Thoracic aorta (tissue), 2 donors: ENCODE measurements at regions not wholly inside any gene's neighbourhood (a gene's known extent, or its start where the extent isn't known, plus 50 kb on each side); places are given as distances from the start of the nearest gene placed in this dataset.

Experiments
- ATAC-seq: fragments of 150-250 bp; one replicate; pipeline ENCODE4 v1.8.0; 2017; ENCODE audit warnings: low read depth; ENCODE audit not compliant: insufficient number of reproducible peaks, low FRiP score
- DNase-seq: peaks from one replicate; pipeline ENCODE4 v3.0.0-alpha.2; 2020; ENCODE audit warnings: low spot score
- H3K27ac ChIP-seq, 2 donors: fragments of 200-600 bp; sonication (generic); 1 replicate in 1 of 2; 2 replicates in 1 of 2; pipeline ENCODE4 v1.5.1; 2016; ENCODE audit warnings: mild to moderate bottlenecking in 2 of 2, moderate library complexity in 2 of 2
- H3K27me3 ChIP-seq: fragments of 200-600 bp; sonication (generic); replicated peaks from 2 replicates; pipeline ENCODE4 v1.6.0; 2016; ENCODE audit warnings: mild to moderate bottlenecking; ENCODE audit not compliant: insufficient read depth
- H3K36me3 ChIP-seq: fragments of 200-600 bp; sonication (generic); one replicate; pipeline ENCODE4 v1.5.1; 2016
- H3K4me1 ChIP-seq, 2 donors: fragments of 200-600 bp; sonication (generic); 1 replicate in 1 of 2; 2 replicates in 1 of 2; pipeline versions ENCODE4 v1.5.1 to v1.6.0; 2016; ENCODE audit warnings: low read depth in 2 of 2, mild to moderate bottlenecking in 1 of 2; ENCODE audit not compliant: control insufficient read depth in 1 of 2
- H3K4me3 ChIP-seq: fragments of 200-600 bp; sonication (generic); 2 replicates; pipeline ENCODE4 v1.5.1; 2016; ENCODE audit warnings: mild to moderate bottlenecking
- H3K9me3 ChIP-seq: fragments of 200-600 bp; sonication (generic); 2 replicates; pipeline ENCODE4 v1.5.1; 2016
- TF ChIP-seq, protein P1 (sequence below): fragments of 200-600 bp; sonication (generic); IDR thresholded peaks from one replicate; pipeline ENCODE4 v1.5.1; 2019; ENCODE audit warnings: antibody characterized with exemption

- H3K9me3 ChIP-seq: no peaks in the 10 kb centered on the region
- H3K27me3 ChIP-seq: no peaks in the 10 kb centered on the region
- no peak overlapping the region for H3K27ac ChIP-seq
- DNase-seq: no peak
- no peak for ATAC-seq
- H3K4me3 ChIP-seq: no peak overlapping the region
- TF ChIP-seq, protein P1, sequence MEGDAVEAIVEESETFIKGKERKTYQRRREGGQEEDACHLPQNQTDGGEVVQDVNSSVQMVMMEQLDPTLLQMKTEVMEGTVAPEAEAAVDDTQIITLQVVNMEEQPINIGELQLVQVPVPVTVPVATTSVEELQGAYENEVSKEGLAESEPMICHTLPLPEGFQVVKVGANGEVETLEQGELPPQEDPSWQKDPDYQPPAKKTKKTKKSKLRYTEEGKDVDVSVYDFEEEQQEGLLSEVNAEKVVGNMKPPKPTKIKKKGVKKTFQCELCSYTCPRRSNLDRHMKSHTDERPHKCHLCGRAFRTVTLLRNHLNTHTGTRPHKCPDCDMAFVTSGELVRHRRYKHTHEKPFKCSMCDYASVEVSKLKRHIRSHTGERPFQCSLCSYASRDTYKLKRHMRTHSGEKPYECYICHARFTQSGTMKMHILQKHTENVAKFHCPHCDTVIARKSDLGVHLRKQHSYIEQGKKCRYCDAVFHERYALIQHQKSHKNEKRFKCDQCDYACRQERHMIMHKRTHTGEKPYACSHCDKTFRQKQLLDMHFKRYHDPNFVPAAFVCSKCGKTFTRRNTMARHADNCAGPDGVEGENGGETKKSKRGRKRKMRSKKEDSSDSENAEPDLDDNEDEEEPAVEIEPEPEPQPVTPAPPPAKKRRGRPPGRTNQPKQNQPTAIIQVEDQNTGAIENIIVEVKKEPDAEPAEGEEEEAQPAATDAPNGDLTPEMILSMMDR: no peak
- peaks cover 0 to 18% of the 10 kb centered on the region in 2 donors for H3K4me1 ChIP-seq
- H3K36me3 ChIP-seq: no peaks in the 10 kb centered on the region
These were observed 597.2 kb upstream of the ZEB2 start for GRCh38 chr2:145116834-145117725.

- ATAC-seq (no peak), DNase-seq (no peak)
- Histone ChIP-seq H3K27ac (no peak overlapping the region), H3K9me3 (no peaks in the 10 kb centered on the region), H3K27me3 (no peaks in the 10 kb centered on the region), H3K4me3 (no peak overlapping the region), H3K4me1 (peaks cover 0 to 18% of the 10 kb centered on the region in 2 donors), H3K36me3 (no peaks in the 10 kb centered on the region)
- TF ChIP-seq, protein P1: no peak
These were observed 596.1 kb upstream of the ZEB2 start for GRCh38 chr2:145116056-145116455.

DNA sequence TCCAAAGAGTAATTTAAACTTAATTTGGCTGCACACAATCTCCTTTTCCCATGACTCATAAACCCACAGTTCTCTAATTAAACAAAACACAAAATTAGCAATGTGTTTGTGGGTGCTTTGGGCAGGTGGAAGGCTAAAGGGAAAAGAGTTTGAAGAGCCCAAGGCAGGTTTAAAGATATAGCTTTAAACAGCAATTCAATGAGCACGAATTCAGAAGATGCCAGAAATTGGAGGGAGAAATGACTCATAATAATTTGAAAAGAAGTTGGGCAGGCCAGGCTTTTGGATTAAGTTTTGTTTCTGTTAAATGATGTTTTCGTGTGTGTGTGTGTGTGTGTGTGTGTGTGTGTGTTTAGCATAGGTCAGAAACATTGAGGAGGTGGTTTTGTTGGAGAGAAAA is 594.8 kb upstream of the ZEB2 start:
- TF ChIP-seq, protein P1: no peak
- Histone ChIP-seq H3K27ac (no peak overlapping the region), H3K27me3 (no peaks in the 10 kb centered on the region), H3K4me1 (peaks cover 0 to 25% of the 10 kb centered on the region in 2 donors), H3K4me3 (no peak overlapping the region), H3K36me3 (no peaks in the 10 kb centered on the region), H3K9me3 (no peaks in the 10 kb centered on the region)
- no peak for DNase-seq
- ATAC-seq: no peak

DNA sequence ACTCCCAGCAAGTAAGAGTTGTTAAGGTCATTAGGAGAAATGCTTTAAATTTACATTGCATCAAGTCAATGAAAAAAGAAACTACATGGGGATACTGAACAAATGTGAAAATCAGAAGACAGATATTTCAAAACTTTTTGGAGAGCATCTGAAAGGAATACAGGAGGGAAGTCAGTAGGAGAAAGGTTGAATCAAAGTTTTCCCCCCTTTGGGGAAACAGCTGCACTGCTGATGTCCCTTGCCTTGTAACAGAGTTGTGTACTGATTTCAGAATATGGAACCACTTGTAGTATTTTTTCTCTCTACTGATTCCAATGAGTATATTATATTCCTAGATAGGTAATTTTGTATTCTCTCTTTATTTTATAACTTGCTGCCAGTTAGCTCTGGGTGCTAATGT is 592.5 kb upstream of the ZEB2 start:
- no peaks in the 10 kb centered on the region for H3K27me3 ChIP-seq
- peaks cover 0 to 25% of the 10 kb centered on the region in 2 donors for H3K4me1 ChIP-seq
- H3K27ac ChIP-seq: no peak overlapping the region
- no peaks in the 10 kb centered on the region for H3K9me3 ChIP-seq
- no peak for ATAC-seq
- H3K36me3 ChIP-seq: no peaks in the 10 kb centered on the region
- no peak for DNase-seq
- no peak overlapping the region for H3K4me3 ChIP-seq
- TF ChIP-seq, protein P1: no peak

- H3K27ac ChIP-seq: no peak overlapping the region
- DNase-seq: no peak
- peaks cover 0 to 19% of the 10 kb centered on the region in 2 donors for H3K4me1 ChIP-seq
- no peaks in the 10 kb centered on the region for H3K27me3 ChIP-seq
- no peak for ATAC-seq
- no peak overlapping the region for H3K4me3 ChIP-seq
- no peaks in the 10 kb centered on the region for H3K36me3 ChIP-seq
- no peaks in the 10 kb centered on the region for H3K9me3 ChIP-seq
- TF ChIP-seq, protein P1: no peak
These were observed 590.9 kb upstream of the ZEB2 start for GRCh38 chr2:145110668-145111356.
